HG02798 (cell line): ENCODE measurements at regions not wholly inside any gene's neighbourhood (a gene's known extent, or its start where the extent isn't known, plus 50 kb on each side); places are given as distances from the start of the nearest gene placed in this dataset.

Experiments
- ATAC-seq: cut with Tn5 transposase; IDR thresholded peaks from one replicate; pipeline ENCODE4 v1.9.1; 2021; ENCODE audit warnings: mild to moderate bottlenecking; ENCODE audit not compliant: unreplicated experiment, poor library complexity

DNA sequence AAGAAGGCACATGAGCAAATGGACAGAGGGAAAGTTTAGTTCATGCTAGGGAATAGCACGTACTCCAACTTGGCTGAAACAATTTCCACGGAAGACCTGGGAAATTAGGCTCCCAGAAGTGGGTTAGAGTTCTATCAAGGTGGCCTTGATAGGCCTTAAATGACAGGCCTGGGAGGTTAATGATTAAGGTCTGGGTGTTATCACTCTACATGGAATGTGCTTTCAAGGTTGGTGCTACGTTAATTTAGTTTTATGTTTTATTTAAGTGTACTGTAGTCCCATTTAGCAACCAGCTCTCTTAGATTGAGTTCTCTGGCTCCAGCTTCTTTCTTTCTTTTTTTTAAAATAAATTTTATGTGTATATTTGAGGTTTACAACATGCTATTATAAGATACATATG, 121.4 kb upstream of the MEF2C start:
- no peak for ATAC-seq

DNA sequence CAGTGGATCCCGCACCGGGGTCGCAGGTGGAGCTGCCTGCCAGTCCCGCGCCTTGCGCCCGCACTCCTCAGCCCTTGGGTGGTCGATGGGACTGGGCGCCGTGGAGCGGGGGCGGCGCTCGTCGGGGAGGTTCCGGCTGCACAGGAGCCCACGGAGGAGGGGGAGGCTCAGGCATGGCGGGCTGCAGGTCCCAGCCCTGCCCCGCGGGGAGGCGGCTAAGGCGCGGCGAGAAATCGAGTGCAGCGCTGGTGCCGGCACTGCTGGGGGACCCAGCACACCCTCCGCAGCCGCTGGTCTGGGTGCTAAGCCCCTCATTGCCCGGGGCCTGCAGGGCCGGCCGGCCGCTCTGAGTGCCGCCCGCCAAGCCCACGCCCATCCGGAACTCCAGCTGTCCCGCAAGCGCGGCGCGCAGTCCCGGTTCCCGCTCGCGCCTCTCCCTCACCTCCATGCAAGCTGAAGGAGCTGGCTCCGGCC, 120.6 kb upstream of the MEF2C start:
- ATAC-seq, result no peak

DNA sequence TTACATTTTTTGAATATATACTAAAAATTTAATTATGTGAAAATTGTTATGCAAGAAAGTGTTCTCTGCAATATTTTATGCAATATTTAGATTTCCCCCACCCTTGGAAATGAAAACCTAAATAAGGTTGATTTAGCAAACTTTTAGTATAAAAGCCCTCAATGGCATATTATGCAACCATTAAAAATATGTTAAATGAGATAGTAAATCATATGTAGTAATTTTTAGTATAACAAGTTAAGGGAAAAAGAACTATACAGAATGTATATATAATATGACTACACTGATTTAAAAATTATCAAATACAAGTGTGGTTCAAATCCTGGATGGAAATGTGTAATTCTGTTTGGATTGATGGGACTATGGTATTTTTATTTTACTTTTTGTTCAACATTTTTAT, 116.9 kb upstream of the MEF2C start:
- no peak for ATAC-seq

DNA sequence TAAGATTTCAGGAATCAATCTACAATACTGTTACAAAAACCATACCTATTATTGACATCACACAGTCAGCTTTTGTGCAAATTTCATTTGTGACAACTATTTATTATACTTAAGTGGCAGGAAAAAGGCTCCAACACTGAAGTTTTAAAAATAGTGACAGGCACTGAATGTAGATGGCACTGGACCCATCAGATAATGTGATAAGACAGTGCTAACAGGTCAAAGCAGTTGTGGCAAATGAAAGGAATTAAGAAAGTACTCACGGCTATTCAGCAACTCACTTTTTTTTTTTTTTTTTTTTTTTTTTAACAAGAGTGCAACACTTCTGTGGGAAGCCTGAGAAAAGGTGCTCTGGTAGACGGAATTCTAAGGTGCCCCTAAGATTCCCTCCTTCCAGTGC, 115.0 kb upstream of the MEF2C start:
- ATAC-seq, result no peak

DNA sequence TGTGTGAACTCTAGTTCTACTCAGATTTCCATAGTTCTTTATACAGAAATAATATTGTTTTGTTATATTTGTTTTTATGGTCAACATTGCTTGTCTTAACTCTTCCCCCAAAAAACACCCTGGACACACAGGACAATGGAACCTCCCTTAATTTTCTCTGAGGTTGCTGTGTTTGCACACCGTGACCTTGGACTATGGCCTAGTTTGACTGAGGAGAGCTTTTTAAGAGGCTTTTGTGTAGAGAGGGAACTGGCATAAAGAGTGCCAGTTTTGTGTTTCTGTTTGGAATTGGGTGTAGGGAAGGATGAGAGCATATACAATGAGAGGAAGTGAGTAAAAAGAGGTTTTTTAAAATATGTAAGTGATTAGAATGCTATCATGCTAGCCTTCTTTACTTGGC, 101.1 kb upstream of the MEF2C start:
- ATAC-seq, result no peak

DNA sequence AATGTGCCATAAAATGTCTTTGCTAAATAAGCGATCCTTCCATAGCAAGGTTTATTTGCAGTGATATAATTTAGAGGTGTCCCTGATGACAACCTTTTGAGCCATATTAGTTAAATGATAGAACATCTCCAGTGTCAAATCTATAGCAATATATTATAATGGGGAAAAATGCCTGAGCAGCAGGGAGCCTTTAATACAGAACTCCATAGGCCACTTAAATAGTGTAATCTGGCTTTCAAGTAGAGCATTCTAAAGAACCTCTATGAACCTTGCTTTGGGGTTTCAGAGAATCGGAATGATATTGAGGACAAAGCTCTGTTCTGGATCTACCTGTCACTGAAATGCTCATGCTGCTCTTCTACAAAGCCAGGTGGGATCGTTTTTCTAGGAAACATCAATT, 96.7 kb upstream of the MEF2C start:
- no peak for ATAC-seq

DNA sequence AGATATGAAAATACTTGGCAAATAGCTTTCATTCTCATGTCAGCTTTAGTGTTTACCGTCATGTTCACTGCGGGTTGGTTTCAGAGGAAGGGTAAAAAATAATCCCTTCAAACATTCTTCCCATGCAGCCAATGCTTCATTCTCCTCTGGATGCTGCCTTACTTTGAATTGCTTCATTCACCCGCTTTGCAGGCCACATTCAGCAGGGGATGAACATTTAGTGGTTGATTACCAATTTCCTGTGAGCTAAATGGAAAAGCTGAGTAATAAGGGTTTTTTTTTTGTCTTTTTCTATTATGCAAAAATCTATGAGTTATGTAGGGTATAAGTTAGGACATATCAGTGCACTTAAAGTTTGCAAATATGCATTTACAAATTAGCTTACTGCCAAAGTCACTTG, 96.3 kb upstream of the MEF2C start:
- ATAC-seq, result peak; percentile 61

DNA sequence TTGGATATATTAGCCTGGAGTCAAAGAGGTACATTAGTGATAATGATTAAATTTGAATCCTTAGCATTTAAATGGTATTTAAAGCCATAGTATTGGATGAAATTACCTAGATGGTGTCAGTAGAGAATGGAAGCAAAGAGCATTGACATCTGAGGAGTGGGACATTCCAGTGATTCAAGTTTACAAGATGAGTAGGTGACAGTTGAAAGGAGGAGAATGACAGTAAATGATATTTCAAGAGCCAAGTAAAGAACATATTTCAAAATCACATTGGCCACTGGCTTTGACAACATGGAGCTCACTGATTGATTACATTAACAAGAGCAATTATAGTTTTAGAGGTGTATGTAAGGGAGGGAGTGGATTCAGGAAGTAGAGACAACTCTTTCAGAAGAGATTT, 93.9 kb upstream of the MEF2C start:
- no peak for ATAC-seq

DNA sequence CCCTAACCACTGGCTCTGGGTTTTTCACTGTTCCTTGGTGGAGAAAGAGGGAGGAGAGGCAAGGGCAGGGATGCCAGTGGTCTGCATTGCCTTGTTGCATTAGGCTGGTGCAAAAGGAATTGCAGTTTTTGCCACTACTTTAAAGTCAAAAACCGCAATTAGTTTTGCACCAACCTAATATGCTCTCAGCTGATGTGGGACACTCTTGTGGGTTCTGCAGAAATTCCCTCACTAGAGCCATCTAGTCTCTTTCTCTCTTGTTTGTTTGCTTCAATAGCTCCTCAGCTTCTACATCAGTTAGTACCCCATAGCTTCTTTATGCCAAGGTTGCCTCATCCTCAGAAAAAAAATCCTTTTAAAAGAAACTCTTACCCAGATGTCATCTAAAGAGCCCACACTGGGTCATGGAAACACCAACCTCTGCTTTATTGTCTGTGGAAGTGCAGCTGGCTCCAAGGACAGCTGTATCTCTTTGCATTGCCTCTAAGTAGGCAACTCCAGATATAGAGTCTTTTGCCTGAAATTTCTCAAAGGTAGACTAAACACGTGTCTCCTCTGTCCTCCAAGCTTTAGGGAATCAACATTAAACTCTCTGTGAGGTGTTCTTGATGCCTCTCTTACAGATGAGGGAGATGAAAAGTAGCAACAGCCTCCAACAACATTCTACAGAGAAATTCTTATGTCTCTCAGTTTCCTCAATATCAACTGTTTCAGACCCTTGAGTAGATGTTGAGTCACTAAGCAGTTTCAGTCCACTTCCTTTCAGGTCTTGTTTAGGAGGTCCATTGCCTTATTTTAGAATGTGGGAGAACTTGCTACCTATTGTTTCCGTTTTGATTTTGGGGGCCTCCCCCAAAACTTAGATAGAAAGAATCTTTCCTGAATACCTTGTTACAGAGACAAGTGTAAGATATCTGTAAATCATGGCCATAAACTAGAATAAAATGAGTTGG, 84.9 kb upstream of the MEF2C start:
- ATAC-seq, result peak; percentile 72

DNA sequence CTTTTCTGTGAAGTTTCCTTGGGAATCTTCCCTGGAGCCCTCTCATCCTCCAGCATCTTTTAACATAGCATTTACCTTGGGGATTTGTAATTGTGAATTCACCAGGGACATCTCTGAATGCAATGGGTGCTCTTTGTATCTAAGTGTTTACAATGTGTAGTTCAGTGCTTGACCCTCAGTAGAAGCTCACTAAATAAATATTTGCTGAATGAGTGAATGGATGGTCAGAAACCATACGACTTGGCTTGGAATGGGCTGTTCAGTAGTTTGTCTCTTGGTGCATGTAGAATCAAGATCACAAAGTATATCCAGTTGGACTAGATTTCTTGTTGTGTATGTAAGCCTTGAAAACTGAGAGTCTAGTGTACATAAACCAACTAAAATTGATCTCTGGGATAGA, 81.8 kb upstream of the MEF2C start:
- ATAC-seq, result no peak

DNA sequence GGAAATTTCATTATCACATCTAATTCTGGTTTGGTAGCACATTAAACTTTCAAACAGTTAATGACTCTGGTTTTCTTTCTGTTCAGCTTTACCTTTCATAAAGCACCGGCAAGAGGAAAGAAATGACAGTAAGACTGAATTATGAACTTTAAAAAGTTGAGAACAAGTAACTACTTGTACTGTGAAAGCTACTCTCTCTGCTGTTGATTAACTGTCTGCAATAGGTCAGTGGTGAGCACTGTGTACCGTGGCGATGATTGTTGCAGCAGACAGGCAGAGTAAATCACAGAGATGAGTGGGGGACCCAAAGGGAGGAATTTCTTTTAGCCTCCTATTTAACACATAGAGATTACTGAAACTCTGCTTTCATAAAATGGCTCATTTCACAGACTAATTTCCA, 74.0 kb upstream of the MEF2C start:
- ATAC-seq, result no peak

DNA sequence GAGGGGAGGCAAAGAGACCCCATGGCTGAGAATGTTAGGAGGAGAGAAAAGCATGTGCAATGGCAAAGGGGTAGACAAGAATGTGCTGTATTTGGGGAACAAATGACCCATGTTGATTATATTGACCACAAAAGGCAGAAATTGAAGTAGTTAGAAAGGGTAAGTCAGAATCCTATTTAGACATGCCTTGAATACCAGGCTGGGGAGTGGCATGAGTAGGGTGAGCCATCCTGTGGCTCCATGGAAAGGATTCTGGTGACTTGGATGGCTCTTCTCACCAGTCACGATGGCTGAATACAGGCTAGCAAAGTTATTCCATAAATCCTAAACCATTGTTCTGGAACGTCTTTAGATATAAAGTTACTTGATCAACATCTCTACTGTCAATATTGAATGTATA, 73.4 kb upstream of the MEF2C start:
- ATAC-seq, result no peak

DNA sequence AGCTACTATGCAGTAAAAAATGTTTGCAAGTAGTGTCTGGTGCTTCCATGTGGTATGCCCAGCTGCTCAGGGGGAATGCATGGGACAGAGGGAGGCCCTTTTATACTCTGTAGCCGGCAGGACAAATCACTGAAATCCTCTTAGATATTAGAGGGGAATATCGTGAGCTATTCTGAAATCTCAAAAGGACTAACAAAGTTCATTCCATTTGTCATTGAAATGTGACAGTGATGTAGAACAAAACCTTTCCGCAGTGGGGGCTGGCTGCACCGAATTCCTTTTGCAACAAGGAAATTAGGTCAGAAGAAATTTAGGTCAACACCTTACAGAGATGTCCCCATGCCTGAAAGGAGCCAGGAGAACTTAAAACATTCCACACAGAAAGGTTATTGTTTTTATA, 72.4 kb upstream of the MEF2C start:
- ATAC-seq, result no peak

DNA sequence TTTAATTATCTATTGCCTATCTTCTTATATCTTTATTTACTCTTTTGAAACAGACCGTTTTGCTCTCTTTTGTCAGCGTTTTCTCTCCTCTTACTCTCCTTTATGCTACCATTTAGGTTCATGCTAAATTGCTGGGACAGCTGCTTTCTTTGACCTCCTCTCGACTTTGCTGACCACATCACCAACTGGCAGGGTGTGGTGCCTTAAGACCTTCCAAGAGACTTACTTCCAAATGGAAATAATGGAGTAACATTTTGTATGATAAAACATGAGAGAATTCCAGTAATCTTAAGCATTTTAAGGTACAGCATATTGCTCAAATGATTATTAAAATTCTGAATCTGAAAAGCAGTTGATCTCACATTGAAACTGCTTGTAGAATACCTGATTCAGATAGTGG, 71.5 kb upstream of the MEF2C start:
- ATAC-seq, result no peak

DNA sequence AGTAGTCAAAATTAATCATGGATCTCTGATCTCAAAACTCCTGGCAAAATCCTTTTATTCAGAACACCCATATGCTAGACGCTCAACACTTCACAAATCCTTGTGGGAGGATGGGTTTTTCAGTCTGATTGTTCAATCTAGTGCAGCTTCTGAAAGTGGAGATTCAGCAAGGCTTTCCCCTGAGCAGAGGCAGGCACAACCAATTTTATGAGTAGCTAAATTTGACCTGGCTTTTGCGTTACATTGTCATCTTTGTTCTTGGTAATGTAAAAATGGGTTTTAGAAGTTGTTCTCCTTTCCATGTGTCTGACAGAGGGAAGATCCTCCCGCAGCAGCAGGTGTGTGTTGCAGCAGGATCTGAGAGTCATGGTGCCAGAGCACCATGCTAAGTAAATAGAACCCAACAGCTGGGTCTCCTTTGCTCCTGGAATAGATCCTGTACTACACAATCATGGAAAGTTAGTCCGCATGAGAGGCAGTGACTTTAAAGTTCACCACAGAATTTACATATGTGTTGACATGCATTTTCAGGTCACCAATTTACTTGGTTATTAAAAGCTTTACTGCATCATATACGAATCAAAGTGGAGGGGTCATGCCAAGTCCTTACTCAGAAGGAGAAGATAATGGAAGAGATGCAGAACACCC, 70.1 kb upstream of the MEF2C start:
- ATAC-seq, result peak; percentile 35

DNA sequence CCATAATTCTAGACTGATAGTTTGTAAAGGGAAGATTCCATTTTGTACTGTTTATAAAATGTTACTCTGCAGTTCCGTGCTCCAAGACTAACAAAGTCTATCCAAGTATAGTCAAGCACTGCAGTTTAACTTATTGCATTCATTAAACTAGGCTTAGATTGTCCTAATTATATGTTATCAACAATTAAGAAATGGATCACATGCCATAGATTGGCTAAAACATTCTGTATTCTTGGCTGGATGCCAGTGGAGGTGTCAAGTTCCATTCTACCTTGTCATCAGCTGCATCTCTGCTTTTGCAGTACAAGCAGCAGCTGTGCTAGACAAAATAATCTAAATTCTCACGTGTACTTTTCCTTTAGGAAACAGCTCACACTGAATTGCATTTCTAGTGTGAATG, 69.4 kb upstream of the MEF2C start:
- no peak for ATAC-seq

DNA sequence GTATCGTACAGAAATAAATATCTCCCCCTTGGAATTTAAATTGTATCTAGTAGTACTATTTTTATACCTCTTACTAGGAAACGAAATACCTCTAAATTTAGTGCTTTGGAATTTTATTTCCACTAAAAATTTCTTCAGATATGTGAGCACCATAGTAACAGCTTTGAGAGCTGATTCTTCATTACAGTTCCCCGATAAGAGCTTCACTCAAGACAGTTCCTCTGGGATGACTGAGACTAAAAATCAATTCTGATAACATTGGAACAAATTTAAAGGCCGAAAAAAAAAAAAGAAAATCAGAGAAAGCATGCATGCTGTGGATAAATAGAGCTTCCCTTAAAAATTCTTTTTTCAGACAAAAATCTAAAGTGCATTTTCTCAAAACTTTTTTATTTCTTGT, 68.5 kb upstream of the MEF2C start:
- ATAC-seq, result no peak

DNA sequence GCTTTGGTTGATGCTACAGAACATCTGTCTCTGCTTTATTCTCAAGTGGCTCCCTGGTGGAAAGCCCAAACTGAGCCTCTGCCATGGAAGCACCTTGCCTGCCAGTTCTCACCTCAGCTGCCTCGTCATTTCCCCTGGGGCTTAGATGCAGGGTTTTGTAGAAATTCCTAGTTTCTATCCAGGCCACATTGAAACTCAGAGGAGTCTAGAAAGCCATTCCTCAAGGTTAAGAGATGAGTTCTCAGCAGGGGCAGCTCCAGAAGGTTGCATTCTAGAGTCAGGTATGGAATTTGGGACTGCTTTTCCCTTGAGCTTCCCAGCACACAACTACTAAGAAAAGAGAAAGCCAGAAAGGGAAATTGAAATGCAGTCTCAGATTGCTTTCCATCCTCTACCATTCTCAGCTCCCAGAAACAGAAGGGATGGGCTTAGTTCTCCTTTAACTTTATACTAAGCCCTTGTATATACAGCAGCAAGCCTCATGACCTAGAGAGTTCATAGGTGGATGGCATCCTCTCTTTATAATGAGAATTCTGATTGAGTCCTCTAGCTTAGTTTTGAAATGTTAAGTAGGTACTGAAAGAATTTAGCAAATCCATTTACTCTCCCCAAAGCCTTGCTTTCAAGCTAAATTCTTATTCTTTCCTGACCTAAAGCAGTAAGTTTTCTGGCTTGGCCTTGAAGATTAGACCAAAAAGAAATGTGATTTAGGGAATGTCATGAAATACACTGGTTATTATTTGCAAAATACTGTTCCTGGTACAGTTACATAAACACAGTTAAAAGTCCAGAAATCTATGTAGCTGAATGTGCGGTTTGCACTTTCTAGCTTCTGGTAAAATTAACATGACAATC, 66.0 kb upstream of the MEF2C start:
- no peak for ATAC-seq

DNA sequence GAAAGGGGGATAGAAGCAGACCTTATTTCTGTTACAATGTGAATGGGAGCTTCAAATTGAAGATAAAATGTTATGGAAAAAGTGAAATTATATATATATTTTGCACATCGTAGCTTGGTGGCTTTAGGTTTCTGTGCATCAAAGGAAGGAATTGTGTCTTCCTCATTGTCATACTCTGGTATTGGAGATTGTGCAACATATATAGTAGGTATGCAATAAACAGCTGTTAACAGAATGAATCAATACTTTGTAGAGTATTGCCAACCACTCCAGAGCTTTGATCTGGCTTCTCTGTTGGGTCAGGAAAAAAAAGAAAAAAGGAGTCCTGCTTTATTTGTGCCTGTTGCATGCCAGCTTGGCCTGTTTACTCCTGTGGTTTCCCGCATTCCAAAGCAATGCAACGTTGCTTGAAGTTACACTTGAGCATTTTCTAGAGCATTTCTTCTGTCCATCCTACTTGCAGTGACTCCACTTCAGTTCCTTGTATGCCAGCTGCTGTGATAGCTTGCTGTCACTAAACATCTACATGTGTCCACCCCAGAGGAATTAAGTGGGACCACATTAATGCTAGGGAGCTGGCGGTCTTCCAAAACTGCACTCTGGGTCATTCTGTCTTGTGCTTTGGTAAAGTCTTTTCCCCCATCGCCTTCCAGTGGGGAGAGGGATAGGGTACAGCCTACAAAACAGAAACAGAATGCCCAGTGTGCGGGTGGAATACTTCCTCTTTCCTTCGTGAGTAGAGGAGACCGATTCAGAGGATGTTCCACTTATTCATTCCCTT, 62.0 kb upstream of the MEF2C start:
- ATAC-seq, result no peak

DNA sequence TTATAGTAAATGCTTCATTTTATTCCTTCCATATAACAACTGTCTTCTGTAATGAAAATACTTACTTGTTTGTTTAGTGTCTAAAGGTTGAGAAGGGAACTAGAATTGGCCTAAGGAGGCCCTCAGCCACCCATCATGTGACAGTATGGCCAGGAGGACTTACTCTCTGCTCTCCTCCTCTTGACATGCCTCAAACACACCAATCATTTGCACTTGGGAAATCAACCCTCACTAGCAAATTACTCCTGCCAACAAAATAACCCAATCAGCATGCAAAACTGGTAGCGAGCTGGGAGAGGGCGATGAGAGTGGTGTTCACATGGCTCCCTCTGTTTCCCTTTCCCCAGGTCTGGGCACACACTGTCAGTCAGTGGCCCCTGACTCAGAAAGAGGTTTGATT, 58.6 kb upstream of the MEF2C start:
- no peak for ATAC-seq
